DMS 273 (cell line): ENCODE measurements at regions not wholly inside any gene's neighbourhood (a gene's known extent, or its start where the extent isn't known, plus 50 kb on each side); places are given as distances from the start of the nearest gene placed in this dataset.

Experiments used
- DNase-seq: peaks from one replicate; lab custom pipeline; 2025; ENCODE audit not compliant: unreplicated experiment; lab: John Stamatoyannopoulos, UW

- DNase-seq, result no peak
Measured at GRCh38 chr22:49590381-49590780, 237.3 kb downstream of the BRD1 start.

- DNase-seq, result no peak
Measured at GRCh38 chr22:49589811-49590210, 237.9 kb downstream of the BRD1 start.

GRCh38 chr22:49589301-49589700 lies 238.4 kb downstream of the BRD1 start:
- DNase-seq, result no peak

GRCh38 chr22:49588739-49589138 lies 238.9 kb downstream of the BRD1 start:
- no peak for DNase-seq

- DNase-seq, result no peak
Measured at GRCh38 chr22:49587987-49588386, 239.7 kb downstream of the BRD1 start.

- no peak for DNase-seq
Measured at GRCh38 chr22:49587421-49587820, 240.3 kb downstream of the BRD1 start.

- no peak for DNase-seq
Measured at GRCh38 chr22:49586873-49587272, 240.8 kb downstream of the BRD1 start.

GRCh38 chr22:49586244-49586748 lies 241.4 kb downstream of the BRD1 start:
- DNase-seq, result no peak

- no peak for DNase-seq
Measured at GRCh38 chr22:49585461-49586243, 242.0 kb downstream of the BRD1 start.

- no peak for DNase-seq
Measured at GRCh38 chr22:49583886-49584505, 243.7 kb downstream of the BRD1 start.

- DNase-seq, result no peak
Measured at GRCh38 chr22:49583341-49583740, 244.3 kb downstream of the BRD1 start.

GRCh38 chr22:49582678-49583077 lies 245.0 kb downstream of the BRD1 start:
- DNase-seq, result no peak

GRCh38 chr22:49582181-49582580 lies 245.5 kb downstream of the BRD1 start:
- no peak for DNase-seq

GRCh38 chr22:49580024-49580423 lies 247.6 kb downstream of the BRD1 start:
- no peak for DNase-seq

GRCh38 chr22:49577168-49578060 lies 250.3 kb downstream of the BRD1 start:
- no peak for DNase-seq

GRCh38 chr22:49576241-49577141 lies 251.2 kb downstream of the BRD1 start:
- DNase-seq, result no peak

GRCh38 chr22:49575703-49576081 lies 252.0 kb downstream of the BRD1 start:
- DNase-seq, result no peak

GRCh38 chr22:49574881-49575702 lies 252.6 kb downstream of the BRD1 start:
- DNase-seq, result no peak

- DNase-seq, result no peak
Measured at GRCh38 chr22:49574205-49574880, 253.3 kb downstream of the BRD1 start.
